ENCODE measurements at regions not wholly inside any gene's neighbourhood (a gene's known extent, or its start where the extent isn't known, plus 50 kb on each side); places are given as distances from the start of the nearest gene placed in this dataset.

DNA sequence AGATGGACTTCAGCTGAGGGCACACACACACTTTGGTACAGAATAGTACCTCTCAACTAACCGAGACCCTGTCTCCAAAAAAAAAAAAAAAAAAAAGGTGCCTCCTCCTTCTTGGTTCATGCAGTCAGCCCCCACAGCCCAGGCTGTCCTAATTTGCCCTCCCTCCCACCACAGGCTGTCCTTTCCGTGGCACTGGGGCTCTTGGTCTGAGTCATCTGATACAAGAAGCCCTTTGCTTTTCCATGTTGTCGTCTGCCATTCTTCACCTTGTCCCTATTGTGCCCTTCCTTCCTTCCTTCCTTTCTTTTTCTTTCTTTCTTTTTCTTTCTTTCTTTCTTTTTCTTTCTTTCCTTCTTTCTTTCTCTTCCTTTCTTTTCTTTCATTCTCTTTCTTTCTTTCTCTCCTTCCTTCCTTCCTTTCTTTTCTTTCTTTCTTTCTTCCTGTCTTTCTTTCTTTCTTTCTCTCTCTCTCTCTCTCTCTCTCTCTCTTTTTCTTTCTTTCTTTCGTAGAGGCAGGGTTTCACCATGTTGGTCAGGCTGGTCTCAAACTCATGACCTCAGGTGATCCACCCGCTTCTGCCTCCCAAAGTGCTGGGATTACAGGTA, 96.0 kb upstream of the IKZF1 start:
- DNase-seq, result no peak

GRCh38 chr7:50207686-50208255, 96.7 kb upstream of the IKZF1 start:
- no peak for DNase-seq

DNA sequence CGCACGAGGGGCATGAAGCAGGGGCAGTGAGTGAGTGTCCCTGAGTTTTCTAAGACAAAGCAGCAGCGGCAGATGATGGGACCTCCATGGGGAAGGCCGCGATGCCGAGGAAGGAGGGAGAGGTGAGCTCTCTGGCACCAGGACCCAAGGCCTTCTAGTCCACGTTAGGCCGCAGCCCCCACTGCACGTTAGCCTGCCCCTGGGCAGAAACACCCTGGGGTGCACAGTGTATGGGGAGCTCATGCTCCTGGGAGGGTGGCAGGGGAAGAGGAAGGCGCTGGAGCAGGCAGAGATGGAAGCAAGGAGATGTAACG, 97.3 kb upstream of the IKZF1 start:
- no peak for DNase-seq

DNA sequence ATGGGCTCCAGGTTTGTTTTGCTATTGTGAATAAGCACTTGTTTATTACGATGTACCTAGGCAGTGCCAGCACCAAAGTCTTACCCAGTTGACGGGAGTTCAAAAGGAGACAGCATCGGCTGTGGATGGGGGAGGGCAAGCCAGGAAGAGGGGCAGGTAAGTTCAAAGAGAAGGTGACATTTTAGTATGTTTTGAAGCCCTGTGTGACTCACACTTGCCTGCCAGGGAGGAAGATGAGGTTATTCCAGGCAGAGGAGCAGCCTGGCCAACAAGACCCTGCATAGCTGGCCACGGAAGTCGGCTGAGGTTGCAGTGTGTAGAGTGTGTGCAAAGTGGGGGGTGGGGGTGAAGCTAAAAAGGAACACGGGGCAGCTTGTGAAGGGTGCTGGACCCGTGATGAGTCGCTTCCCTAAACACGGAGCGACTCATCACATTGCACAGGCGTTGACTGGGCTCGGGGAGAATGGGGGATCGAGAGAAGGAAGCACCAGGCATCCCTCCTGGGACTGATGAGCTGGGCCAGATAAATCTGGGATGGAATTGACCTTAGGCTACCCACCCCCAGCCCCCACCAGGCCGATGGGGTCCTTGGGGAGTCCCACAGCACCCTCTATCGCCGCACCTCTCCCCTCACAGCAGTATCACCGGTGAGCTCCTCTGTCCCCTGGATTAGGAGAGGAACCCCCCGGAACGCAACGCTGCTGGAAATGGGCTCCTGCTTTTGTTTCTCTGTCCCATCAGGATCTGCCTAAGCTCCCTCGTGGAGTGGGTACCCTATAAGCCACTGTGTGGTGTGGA, 97.9 kb upstream of the IKZF1 start:
- no peak for DNase-seq

GRCh38 chr7:50205011-50205410, 99.5 kb upstream of the IKZF1 start:
- no peak for DNase-seq

GRCh38 chr7:50204581-50204980, 99.9 kb upstream of the IKZF1 start:
- DNase-seq, result no peak

DNA sequence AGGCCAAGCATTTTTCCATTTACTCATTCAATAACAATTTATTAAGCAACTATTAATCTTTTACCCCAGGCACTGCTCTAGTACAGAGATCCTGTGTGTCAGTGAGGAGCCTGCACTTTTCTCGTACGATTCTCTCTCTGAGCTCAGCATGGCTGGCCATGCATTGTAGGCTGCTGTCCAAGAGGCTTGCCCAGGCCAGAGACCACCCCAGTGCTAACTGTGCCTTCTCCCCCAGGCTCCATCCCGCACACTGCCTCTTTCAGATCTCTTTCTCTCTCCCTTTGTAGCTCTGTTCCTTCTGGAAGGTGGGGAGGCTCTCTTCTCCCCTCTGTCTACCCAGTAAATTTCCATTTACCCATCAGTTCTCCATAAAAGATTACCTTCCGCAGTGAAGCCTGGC, 101.0 kb upstream of the IKZF1 start:
- DNase-seq, result no peak

DNA sequence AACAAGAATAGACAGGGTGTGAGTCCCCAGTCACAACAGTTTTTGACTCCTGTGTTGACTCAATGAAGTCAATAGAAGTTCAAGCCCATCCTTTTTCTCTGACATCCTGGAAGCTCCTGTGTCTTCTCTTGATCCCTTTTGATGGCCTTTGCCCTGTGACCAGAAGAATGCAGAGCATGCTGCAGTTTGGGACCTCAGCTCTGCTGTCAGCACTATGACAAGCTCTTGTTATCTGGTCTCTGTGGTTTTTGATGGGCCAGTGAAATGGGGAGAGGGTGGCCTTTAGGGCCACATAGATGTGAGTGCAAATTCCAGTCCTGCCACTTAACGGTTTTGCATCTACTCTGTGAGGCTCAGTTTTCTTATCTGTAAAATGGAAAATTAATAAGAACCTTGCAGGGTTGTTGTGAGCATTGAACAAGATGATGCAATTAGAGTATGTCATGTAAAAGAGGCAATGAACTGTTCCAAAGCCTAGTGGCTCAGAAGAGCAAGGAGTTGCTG, 102.4 kb upstream of the IKZF1 start:
- no peak for DNase-seq

- no peak for DNase-seq
These were observed 104.7 kb upstream of the IKZF1 start for GRCh38 chr7:50199824-50200223.

- DNase-seq, result no peak
These were observed 104.5 kb upstream of the ZPBP start for GRCh38 chr7:50197549-50197948.

- DNase-seq, result no peak
These were observed 103.7 kb upstream of the ZPBP start for GRCh38 chr7:50196719-50197118.

- DNase-seq, result no peak
These were observed 97.7 kb upstream of the ZPBP start for GRCh38 chr7:50190776-50191175.

DNA sequence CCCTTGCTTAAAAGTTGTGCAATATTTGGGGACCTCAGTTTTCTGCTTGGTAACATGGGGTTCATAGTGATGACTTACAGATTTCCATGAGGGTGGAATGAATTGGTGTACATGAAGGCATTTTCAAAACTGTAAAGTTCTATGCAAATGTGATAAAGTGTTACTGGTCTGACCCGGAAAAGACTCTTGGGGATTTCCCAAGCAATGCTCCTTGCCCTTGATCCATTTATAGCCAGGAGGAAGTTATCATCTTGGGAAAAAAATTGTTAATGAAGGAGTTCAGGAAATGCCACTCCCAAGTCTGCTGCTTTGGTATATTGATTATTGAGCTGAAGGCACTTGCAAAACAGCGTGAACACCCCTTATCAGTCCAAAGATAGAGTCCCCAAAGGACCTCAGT, 96.3 kb upstream of the ZPBP start:
- DNase-seq, result no peak

DNA sequence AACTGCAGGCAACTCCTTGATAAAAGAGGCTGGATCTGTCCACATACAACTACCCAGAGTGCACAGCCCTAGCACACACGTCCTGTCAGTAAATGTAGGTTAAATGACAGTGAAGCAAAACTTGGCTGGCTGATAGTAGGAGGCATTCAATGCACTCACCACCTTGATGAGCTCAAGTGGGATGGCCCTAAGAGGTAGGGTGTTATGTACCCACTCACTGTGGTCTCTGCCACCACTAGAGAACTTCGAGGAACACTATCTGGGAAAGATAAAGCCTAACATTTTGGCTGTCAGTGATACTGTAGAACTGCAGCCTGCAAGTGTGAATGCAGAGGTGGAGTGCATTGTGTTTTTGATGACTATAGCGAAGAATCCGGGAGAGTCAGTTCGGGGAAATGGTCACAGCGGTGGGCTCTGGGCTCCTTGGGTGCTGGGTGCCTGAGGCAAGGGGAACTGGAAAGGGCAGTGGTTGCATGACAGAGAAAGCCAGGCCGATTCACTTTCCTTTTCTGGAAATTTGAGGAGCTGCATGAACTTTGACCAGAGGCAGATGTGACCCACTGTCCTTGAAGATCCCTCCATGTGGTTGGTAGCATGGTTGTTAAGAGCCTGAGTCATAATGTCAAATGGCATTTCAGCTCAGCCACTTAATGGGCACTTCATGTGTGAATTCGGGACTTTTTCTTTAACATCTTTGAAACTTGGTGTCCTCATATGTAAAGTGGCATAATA, 93.1 kb upstream of the ZPBP start:
- no peak for DNase-seq

DNA sequence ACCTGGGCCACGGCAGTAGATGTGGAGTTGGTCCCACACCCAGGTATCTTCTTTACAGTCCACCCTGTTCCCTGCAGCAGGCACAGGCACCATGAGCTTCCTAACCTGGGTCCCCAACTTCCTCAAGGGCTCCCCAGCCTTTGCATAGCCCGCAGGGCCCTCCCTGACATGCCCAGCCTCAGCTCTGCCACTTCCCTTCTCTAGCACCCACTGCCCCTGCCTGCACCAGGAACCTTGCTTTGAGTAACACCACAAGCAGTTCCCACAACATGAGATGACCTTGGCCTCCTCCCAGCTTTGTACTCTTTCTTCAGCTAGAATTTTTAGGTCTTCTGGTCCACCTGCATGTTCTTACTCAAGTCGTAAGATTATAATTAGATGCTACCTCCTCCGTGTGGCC, 92.2 kb upstream of the ZPBP start:
- no peak for DNase-seq

- DNase-seq, result no peak
These were observed 91.4 kb upstream of the ZPBP start for GRCh38 chr7:50184271-50184990.

GRCh38 chr7:50182759-50183158, 89.7 kb upstream of the ZPBP start:
- DNase-seq, result no peak

DNA sequence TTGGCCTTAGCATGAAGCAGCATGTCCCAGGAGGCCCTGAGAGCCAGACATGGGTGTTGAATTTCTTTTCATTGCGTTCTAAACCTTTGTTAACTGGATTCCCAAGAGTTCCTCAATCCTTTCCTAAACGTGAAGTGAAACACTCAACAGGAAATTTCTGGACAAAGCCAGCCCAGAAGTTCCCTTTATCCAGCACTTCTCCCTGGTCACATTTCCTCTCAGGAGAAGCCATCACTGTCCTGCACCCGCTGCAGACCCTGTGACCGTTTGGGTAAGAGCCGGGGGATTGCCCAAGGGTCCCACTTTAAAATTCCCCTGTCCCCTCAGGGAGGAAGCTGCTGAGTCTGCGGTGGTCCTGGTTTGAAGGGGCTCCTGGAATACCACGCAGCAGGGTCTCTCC, 88.0 kb upstream of the ZPBP start:
- DNase-seq, result no peak

GRCh38 chr7:50178166-50178565, 85.1 kb upstream of the ZPBP start:
- DNase-seq, result no peak

DNA sequence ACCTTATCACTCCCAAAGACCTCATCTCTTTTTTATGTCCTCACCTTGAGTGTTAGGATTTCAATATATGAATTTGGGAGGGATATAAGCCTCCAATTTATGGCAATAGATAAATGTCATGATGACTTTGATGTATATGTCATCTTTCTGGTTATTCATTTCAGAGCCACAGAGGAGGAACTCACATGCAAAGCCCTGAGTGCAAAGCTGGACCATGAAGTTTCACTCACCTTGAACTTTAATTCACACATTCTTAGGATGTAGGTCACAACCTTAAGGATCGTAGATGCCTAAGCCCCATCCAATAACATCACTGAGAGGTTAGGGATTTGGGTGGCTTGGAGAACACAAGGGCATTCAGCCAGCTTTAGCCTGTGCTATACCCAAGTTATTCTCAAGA, 81.9 kb upstream of the ZPBP start:
- DNase-seq, result no peak

- peak; percentile 53 for DNase-seq
These were observed 74.2 kb upstream of the ZPBP start for GRCh38 chr7:50166997-50167965.
